HCEC 1CT (cell line): ENCODE measurements at regions not wholly inside any gene's neighbourhood (a gene's known extent, or its start where the extent isn't known, plus 50 kb on each side); places are given as distances from the start of the nearest gene placed in this dataset.
"Not testable (repeated sequence)": the region's sequence is repeated elsewhere in the genome, so short reads cannot be mapped to it uniquely, and the experiment has no call there.

ENCODE experiments used
- DNase-seq: peaks from one replicate; pipeline ENCODE4 v3.0.0-alpha.2; 2017

- DNase-seq, result no peak
Observed at GRCh38 chr12:92384571-92384970, 238.9 kb upstream of the BTG1 start.

- DNase-seq, result no peak
Observed at GRCh38 chr12:92382383-92382878, 236.8 kb upstream of the BTG1 start.

GRCh38 chr12:92381856-92382255 is 236.2 kb upstream of the BTG1 start:
- no peak for DNase-seq

- DNase-seq, result no peak
Observed at GRCh38 chr12:92378682-92379479, 233.2 kb upstream of the BTG1 start.

- DNase-seq, result not testable (repeated sequence)
Observed at GRCh38 chr12:92375504-92375903, 229.9 kb upstream of the BTG1 start.

- DNase-seq, result no peak
Observed at GRCh38 chr12:92370828-92371227, 225.2 kb upstream of the BTG1 start.

- DNase-seq, result peak; percentile 58
Observed at GRCh38 chr12:92369636-92370035, 224.0 kb upstream of the BTG1 start.

GRCh38 chr12:92369056-92369455 is 223.4 kb upstream of the BTG1 start:
- no peak for DNase-seq

- no peak for DNase-seq
Observed at GRCh38 chr12:92365836-92366235, 220.2 kb upstream of the BTG1 start.

GRCh38 chr12:92365333-92365732 is 219.7 kb upstream of the BTG1 start:
- no peak for DNase-seq

GRCh38 chr12:92363295-92364146 is 217.9 kb upstream of the BTG1 start:
- DNase-seq, result no peak

- no peak for DNase-seq
Observed at GRCh38 chr12:92362785-92363184, 217.1 kb upstream of the BTG1 start.

- DNase-seq, result no peak
Observed at GRCh38 chr12:92362126-92362525, 216.5 kb upstream of the BTG1 start.

- DNase-seq, result no peak
Observed at GRCh38 chr12:92360543-92360942, 214.9 kb upstream of the BTG1 start.

GRCh38 chr12:92359581-92360209 is 214.0 kb upstream of the BTG1 start:
- no peak for DNase-seq

GRCh38 chr12:92357584-92358261 is 212.1 kb upstream of the BTG1 start:
- no peak for DNase-seq

- no peak for DNase-seq
Observed at GRCh38 chr12:92356425-92356824, 210.8 kb upstream of the BTG1 start.

GRCh38 chr12:92349635-92350034 is 204.0 kb upstream of the BTG1 start:
- no peak for DNase-seq

GRCh38 chr12:92342574-92342973 is 196.9 kb upstream of the BTG1 start:
- no peak for DNase-seq

GRCh38 chr12:92341065-92341668 is 195.5 kb upstream of the BTG1 start:
- DNase-seq, result no peak

- no peak for DNase-seq
Observed at GRCh38 chr12:92340441-92341064, 194.9 kb upstream of the BTG1 start.

- DNase-seq, result no peak
Observed at GRCh38 chr12:92340003-92340402, 194.4 kb upstream of the BTG1 start.
